ENCODE measurements at regions not wholly inside any gene's neighbourhood (a gene's known extent, or its start where the extent isn't known, plus 50 kb on each side); places are given as distances from the start of the nearest gene placed in this dataset.

GRCh38 chrX:75873993-75874392 is 88.9 kb upstream of the MAGEE2 start:
- no peaks in the 10 kb centered on the region for H3K36me3 ChIP-seq (ENCODE audit: control insufficient read depth in 2 of 2, insufficient read depth in 1 of 2, low read length in 2 of 2)
- ChIA-PET CTCF (interaction anchor here (1.0 kb wide), 1 partner anchor 268 kb away, joined by 4 read pairs; no protein-coding TSS in a partner anchor), POLR2A (no interaction called here)
- no peak overlapping the region for H3K27ac ChIP-seq (ENCODE audit: extremely low read depth, low read depth, low read length)
- H3K4me3 ChIP-seq (ENCODE audit: low read depth, low read length) = no peak overlapping the region
- no peaks in the 10 kb centered on the region; the same call in none of the 2 replicates for H3K9me3 ChIP-seq (ENCODE audit: control insufficient read depth, insufficient read depth, low read depth, low read length)
- TF ChIP-seq KLF10 (tag by site-specific recombination; IDR thresholded peaks at IDR 0.05) = no peak
- TF ChIP-seq ZNF514 (tag by site-specific recombination; IDR thresholded peaks at IDR 0.05) = no peak
- no peak for TF ChIP-seq ZNF623 (tag by site-specific recombination; IDR thresholded peaks at IDR 0.05)
- TF ChIP-seq, protein P1, sequence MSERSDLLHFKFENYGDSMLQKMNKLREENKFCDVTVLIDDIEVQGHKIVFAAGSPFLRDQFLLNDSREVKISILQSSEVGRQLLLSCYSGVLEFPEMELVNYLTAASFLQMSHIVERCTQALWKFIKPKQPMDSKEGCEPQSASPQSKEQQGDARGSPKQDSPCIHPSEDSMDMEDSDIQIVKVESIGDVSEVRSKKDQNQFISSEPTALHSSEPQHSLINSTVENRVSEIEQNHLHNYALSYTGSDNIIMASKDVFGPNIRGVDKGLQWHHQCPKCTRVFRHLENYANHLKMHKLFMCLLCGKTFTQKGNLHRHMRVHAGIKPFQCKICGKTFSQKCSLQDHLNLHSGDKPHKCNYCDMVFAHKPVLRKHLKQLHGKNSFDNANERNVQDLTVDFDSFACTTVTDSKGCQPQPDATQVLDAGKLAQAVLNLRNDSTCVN (tag by site-specific recombination; optimal IDR thresholded peaks at IDR 0.05) = no peak
- no peak for TF ChIP-seq SCRT1 (tag by site-specific recombination; IDR thresholded peaks at IDR 0.05; ENCODE audit: borderline replicate concordance)
- TF ChIP-seq ZNF843 (tag by site-specific recombination; IDR thresholded peaks at IDR 0.05) = no peak
- TF ChIP-seq ZNF121 (tag by site-specific recombination; IDR thresholded peaks at IDR 0.05) = no peak
- TF ChIP-seq, protein P2, sequence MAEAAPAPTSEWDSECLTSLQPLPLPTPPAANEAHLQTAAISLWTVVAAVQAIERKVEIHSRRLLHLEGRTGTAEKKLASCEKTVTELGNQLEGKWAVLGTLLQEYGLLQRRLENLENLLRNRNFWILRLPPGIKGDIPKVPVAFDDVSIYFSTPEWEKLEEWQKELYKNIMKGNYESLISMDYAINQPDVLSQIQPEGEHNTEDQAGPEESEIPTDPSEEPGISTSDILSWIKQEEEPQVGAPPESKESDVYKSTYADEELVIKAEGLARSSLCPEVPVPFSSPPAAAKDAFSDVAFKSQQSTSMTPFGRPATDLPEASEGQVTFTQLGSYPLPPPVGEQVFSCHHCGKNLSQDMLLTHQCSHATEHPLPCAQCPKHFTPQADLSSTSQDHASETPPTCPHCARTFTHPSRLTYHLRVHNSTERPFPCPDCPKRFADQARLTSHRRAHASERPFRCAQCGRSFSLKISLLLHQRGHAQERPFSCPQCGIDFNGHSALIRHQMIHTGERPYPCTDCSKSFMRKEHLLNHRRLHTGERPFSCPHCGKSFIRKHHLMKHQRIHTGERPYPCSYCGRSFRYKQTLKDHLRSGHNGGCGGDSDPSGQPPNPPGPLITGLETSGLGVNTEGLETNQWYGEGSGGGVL (tag by site-specific recombination; IDR thresholded peaks at IDR 0.05) = no peak
- no peak for TF ChIP-seq ZNF155 (tag by site-specific recombination; IDR thresholded peaks at IDR 0.05)
- no peak for TF ChIP-seq ZNF837 (tag by site-specific recombination; IDR thresholded peaks at IDR 0.05)
- TF ChIP-seq ZNF658 (tag by site-specific recombination; IDR thresholded peaks at IDR 0.05) = no peak
- no peak for TF ChIP-seq MEIS1 (CRISPR knock-in tag; IDR thresholded peaks at IDR 0.05; ENCODE audit: borderline replicate concordance)
- TF ChIP-seq SP2 (tag by site-specific recombination; IDR thresholded peaks at IDR 0.05) = no peak
- TF ChIP-seq ZNF707 (tag by site-specific recombination; IDR thresholded peaks at IDR 0.05) = no peak
- TF ChIP-seq ZNF558 (tag by site-specific recombination; IDR thresholded peaks at IDR 0.05) = no peak
- no peak for TF ChIP-seq ZNF274 (IDR thresholded peaks at IDR 0.05; ENCODE audit: low read length)
- no peak for TF ChIP-seq ZNF274 (tag by site-specific recombination; IDR thresholded peaks at IDR 0.05; ENCODE audit: borderline replicate concordance)
- H3K4me1 ChIP-seq (ENCODE audit: control insufficient read depth, insufficient read depth, low read length) = no peaks in the 10 kb centered on the region

DNA sequence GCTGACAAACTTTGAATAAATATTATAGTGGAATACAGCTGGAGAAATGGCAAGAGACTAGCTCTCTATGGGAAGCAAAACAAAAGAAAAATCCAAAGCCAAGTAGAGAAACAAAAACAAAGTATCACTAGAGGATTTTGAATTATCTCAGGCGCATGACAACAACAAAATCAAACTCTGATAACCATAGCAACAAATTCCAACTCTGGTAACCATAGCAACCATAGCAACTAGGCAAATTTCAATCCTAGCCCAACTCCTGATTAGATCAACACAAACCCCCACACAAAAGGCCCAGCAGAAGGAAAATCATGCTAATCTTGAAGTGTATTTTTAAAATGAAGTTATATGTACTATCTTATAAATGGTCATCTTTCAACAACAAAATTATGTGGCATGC is 98.4 kb upstream of the MAGEE2 start:
- no peaks in the 10 kb centered on the region; the same call in 1 of the 2 replicates for H3K9me3 ChIP-seq (ENCODE audit: control insufficient read depth, insufficient read depth, low read depth, low read length)
- H3K27ac ChIP-seq (ENCODE audit: extremely low read depth, low read depth, low read length) = no peak overlapping the region
- H3K36me3 ChIP-seq (ENCODE audit: control insufficient read depth in 2 of 2, insufficient read depth in 1 of 2, low read length in 2 of 2) = no peaks in the 10 kb centered on the region
- H3K4me1 ChIP-seq (ENCODE audit: control insufficient read depth, insufficient read depth, low read length) = no peaks in the 10 kb centered on the region
- CTCF ChIA-PET = no interaction called here
- no peak overlapping the region for H3K4me3 ChIP-seq (ENCODE audit: low read depth, low read length)
- POLR2A ChIA-PET = no interaction called here
- no peak for TF ChIP-seq ZNF280C (tag by site-specific recombination; IDR thresholded peaks at IDR 0.05)
- no peak for TF ChIP-seq ZNF449 (tag by site-specific recombination; IDR thresholded peaks at IDR 0.05)
- TF ChIP-seq, protein P3, sequence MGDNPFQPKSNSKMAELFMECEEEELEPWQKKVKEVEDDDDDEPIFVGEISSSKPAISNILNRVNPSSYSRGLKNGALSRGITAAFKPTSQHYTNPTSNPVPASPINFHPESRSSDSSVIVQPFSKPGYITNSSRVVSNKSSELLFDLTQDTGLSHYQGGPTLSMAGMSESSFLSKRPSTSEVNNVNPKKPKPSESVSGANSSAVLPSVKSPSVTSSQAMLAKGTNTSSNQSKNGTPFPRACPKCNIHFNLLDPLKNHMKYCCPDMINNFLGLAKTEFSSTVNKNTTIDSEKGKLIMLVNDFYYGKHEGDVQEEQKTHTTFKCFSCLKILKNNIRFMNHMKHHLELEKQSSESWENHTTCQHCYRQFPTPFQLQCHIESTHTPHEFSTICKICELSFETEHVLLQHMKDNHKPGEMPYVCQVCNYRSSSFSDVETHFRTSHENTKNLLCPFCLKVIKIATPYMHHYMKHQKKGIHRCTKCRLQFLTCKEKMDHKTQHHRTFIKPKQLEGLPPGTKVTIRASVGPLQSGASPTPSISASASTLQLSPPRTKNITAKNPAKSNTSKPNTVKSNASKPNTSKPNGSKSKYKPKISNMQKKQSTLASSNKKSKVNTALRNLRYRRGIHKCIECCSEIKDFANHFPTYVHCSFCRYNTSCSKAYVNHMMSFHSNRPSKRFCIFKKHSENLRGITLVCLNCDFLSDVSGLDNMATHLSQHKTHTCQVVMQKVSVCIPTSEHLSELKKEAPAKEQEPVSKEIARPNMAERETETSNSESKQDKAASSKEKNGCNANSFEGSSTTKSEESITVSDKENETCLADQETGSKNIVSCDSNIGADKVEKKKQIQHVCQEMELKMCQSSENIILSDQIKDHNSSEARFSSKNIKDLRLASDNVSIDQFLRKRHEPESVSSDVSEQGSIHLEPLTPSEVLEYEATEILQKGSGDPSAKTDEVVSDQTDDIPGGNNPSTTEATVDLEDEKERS (tag by site-specific recombination; IDR thresholded peaks at IDR 0.05) = no peak
- TF ChIP-seq ZXDB (tag by site-specific recombination; IDR thresholded peaks at IDR 0.05) = no peak
- no peak for TF ChIP-seq ZNF23 (tag by site-specific recombination; IDR thresholded peaks at IDR 0.05; ENCODE audit: borderline replicate concordance)
